ENCODE measurements at regions not wholly inside any gene's neighbourhood (a gene's known extent, or its start where the extent isn't known, plus 50 kb on each side); places are given as distances from the start of the nearest gene placed in this dataset.

DNA sequence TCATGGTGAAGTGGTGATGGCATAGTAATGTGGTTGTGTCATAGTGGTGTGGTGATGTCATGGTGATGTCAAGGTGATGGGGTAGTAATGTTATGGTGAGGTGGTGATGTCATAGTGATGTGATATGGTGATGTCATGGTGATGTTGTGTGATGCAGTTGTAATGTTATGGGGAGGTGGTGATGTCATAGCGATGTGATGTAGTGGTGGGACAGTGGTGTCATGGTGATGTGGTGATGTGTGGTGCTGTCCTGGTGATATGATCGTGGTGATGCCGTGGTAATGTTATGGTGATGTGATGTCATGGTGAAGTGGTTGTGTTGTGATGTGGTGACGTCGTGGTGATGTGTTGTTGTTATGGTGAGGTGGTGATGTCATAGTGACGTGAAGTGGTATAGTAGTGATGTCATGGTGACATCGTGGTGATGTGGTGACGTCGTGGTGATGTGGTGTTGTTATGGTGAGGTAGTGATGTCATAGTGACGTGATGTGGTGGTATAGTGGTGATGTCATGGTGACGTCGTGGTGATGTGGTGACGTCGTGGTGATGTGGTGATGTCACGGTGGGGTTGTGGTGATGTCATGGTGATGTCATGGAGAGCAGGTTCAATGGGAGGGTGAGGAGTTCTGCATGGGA lies 242.7 kb upstream of the MYT1L start (continued):
- TF ChIP-seq FOXJ3 (CRISPR knock-in tag; IDR thresholded peaks at IDR 0.05) (no peak), CHD2 (IDR thresholded peaks at IDR 0.05; ENCODE audit: low read length, partially characterized antibody) (no peak)
- TF ChIP-seq, protein P1, sequence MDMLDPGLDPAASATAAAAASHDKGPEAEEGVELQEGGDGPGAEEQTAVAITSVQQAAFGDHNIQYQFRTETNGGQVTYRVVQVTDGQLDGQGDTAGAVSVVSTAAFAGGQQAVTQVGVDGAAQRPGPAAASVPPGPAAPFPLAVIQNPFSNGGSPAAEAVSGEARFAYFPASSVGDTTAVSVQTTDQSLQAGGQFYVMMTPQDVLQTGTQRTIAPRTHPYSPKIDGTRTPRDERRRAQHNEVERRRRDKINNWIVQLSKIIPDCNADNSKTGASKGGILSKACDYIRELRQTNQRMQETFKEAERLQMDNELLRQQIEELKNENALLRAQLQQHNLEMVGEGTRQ (IDR thresholded peaks at IDR 0.05; ENCODE audit: borderline replicate concordance, low read depth, low read length): no peak

DNA sequence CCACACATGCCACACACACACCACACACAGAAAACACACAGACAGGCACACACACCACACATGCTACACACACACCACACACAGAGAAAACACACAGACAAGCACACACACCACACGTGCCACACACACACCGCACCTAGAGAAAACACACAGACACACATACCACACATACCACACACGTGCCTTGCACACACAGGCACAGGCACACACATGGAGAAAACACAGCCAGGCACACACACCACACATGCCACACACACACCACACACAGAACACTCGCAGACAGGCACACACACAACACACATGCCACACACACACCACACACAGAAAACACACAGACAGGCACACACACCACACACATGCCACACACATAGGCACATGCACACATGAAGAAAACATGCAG lies 242.1 kb upstream of the MYT1L start:
- no peak overlapping the region for H3K27ac ChIP-seq (ENCODE audit: low read depth in 2 of 2, low read length in 1 of 2)
- no peak for DNase-seq
- H3K4me2 ChIP-seq: no peak overlapping the region
- no peaks in the 10 kb centered on the region for H3K9me2 ChIP-seq
- H3F3A ChIP-seq (replicated peaks; ENCODE audit: insufficient read depth): no peaks in the 10 kb centered on the region
- no peaks in the 10 kb centered on the region for H3K79me2 ChIP-seq (ENCODE audit: insufficient read depth)
- ChIA-PET POLR2A (no interaction called here), CTCF (no interaction called here)
- H3K27me3 ChIP-seq (ENCODE audit: insufficient read depth): no peaks in the 10 kb centered on the region
- no peak overlapping the region for H2AFZ ChIP-seq (ENCODE audit: low read depth)
- 59% methylated on average over 4 of the region's 4 CpGs for WGBS (ENCODE audit: low lambda C conversion rate)
- TF ChIP-seq JUND (IDR thresholded peaks at IDR 0.05): no peak
- TF ChIP-seq NRF1 (IDR thresholded peaks at IDR 0.05; ENCODE audit: low read depth, low read length): no peak
- H3K4me1 ChIP-seq (ENCODE audit: control insufficient read depth in 1 of 2, insufficient read depth in 2 of 2, low read depth in 1 of 2, low read length in 1 of 2): peaks cover 0 to 4% of the 10 kb centered on the region in 2 experiments; a peak in 1 of 4 replicates
- H4K20me1 ChIP-seq (ENCODE audit: insufficient read depth): no peaks in the 10 kb centered on the region
- H3K9me3 ChIP-seq: no peaks in the 10 kb centered on the region
- H3K4me3 ChIP-seq (ENCODE audit: low read depth in 2 of 2, low read length in 1 of 2): no peak overlapping the region
- H3K36me3 ChIP-seq (replicated peaks in 1 of 2; ENCODE audit: control insufficient read depth in 1 of 2, insufficient read depth in 2 of 2, low read length in 1 of 2): no peaks in the 10 kb centered on the region
- H3K9ac ChIP-seq: no peak overlapping the region

DNA sequence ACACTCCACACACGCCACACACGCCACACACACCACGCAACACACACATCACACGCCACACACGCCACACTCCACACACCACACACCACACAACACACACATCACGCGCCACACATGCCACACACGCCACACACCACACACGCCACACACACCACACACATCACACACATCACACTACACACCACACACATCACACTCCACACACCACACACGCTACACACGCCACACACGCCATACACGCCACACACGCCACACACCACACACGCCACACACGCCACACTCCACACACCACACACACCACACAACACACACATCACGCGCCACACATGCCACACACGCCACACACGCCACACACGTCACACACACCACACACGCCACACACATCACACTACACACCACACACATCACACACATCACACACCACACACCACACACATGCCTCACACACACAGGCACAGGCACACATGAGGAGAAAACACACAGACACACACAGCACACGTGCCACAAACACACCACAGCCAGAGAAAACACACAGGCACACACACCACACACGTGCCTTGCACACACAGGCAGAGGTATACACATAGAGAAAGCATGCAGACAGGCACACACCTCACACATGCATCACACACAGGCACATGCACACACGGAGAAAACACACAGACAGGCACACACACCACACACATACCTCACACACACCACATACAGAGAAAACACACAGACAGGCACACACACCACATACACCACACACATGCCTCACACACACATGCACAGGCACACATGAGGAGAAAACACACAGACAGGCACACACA lies 241.5 kb upstream of the MYT1L start:
- TF ChIP-seq RXRA (IDR thresholded peaks at IDR 0.05; ENCODE audit: borderline replicate concordance, low read depth) (no peak), RFX5 (IDR thresholded peaks at IDR 0.05; ENCODE audit: low read length) (no peak), EZH2phosphoT487 (IDR thresholded peaks at IDR 0.05; ENCODE audit: borderline replicate concordance, low read depth) (no peak), TAF1 (IDR thresholded peaks at IDR 0.05; ENCODE audit: borderline replicate concordance, low read depth, low read length) (no peak), TCF12 (IDR thresholded peaks at IDR 0.05) (no peak), EP300 (IDR thresholded peaks at IDR 0.05; ENCODE audit: borderline replicate concordance in 1 of 2, low read depth in 1 of 2, low read length in 1 of 2) (no peak), SMC3 (IDR thresholded peaks at IDR 0.05; ENCODE audit: low read depth, low read length) (no peak), GABPA (IDR thresholded peaks at IDR 0.05; ENCODE audit: low read depth) (no peak), NFIC (IDR thresholded peaks at IDR 0.05; ENCODE audit: borderline replicate concordance) (no peak)
- TF ChIP-seq, protein P2, sequence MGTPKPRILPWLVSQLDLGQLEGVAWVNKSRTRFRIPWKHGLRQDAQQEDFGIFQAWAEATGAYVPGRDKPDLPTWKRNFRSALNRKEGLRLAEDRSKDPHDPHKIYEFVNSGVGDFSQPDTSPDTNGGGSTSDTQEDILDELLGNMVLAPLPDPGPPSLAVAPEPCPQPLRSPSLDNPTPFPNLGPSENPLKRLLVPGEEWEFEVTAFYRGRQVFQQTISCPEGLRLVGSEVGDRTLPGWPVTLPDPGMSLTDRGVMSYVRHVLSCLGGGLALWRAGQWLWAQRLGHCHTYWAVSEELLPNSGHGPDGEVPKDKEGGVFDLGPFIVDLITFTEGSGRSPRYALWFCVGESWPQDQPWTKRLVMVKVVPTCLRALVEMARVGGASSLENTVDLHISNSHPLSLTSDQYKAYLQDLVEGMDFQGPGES (IDR thresholded peaks at IDR 0.05; ENCODE audit: low read depth, low read length): no peak
- TF ChIP-seq, protein P3, sequence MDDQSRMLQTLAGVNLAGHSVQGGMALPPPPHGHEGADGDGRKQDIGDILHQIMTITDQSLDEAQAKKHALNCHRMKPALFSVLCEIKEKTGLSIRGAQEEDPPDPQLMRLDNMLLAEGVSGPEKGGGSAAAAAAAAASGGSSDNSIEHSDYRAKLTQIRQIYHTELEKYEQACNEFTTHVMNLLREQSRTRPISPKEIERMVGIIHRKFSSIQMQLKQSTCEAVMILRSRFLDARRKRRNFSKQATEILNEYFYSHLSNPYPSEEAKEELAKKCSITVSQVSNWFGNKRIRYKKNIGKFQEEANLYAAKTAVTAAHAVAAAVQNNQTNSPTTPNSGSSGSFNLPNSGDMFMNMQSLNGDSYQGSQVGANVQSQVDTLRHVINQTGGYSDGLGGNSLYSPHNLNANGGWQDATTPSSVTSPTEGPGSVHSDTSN (IDR thresholded peaks at IDR 0.05): no peak
- 72% methylated on average over 25 of the region's 25 CpGs for WGBS (ENCODE audit: low lambda C conversion rate)
- ChIA-PET CTCF (no interaction called here), POLR2A (no interaction called here)
- H3K27me3 ChIP-seq (ENCODE audit: insufficient read depth): no peaks in the 10 kb centered on the region
- no peak overlapping the region for H3K4me3 ChIP-seq (ENCODE audit: low read depth in 2 of 2, low read length in 1 of 2)
- no peak overlapping the region for H2AFZ ChIP-seq (ENCODE audit: low read depth)
- H3K4me1 ChIP-seq (ENCODE audit: control insufficient read depth in 1 of 2, insufficient read depth in 2 of 2, low read depth in 1 of 2, low read length in 1 of 2): peaks cover 0 to 2% of the 10 kb centered on the region in 2 experiments; a peak in 1 of 4 replicates
- DNase-seq: no peak
- H4K20me1 ChIP-seq (ENCODE audit: insufficient read depth): no peaks in the 10 kb centered on the region
- no peaks in the 10 kb centered on the region for H3K79me2 ChIP-seq (ENCODE audit: insufficient read depth)
- no peak overlapping the region for H3K4me2 ChIP-seq
- no peak overlapping the region for H3K9ac ChIP-seq
- no peaks in the 10 kb centered on the region for H3K9me2 ChIP-seq
- no peak overlapping the region for H3K27ac ChIP-seq (ENCODE audit: low read depth in 2 of 2, low read length in 1 of 2)
- H3K36me3 ChIP-seq (replicated peaks in 1 of 2; ENCODE audit: control insufficient read depth in 1 of 2, insufficient read depth in 2 of 2, low read length in 1 of 2): no peaks in the 10 kb centered on the region
- no peaks in the 10 kb centered on the region for H3F3A ChIP-seq (replicated peaks; ENCODE audit: insufficient read depth)
- no peaks in the 10 kb centered on the region for H3K9me3 ChIP-seq
